ENCODE measurements at regions not wholly inside any gene's neighbourhood (a gene's known extent, or its start where the extent isn't known, plus 50 kb on each side); places are given as distances from the start of the nearest gene placed in this dataset.

DNA sequence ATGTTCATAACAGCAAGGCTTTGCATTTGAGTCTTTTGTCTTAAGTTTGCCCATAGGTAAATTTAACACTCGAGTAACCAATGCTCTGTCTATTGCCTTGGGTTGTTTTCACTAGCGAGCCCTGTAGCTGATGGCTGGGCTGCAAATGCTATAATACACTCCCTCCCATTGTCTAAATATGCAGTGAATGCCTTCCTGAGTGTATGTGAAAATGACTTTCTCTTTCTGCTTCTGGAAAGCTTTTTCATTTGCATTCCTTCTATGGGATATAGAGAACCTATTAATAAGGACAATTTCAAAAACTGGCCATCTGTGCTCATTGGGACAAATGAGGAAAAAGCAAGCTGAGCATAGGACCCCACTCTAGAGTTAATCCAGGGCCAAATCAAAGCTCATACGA, 156.5 kb upstream of the FBXL4 start:
- TF ChIP-seq SMC3 (IDR thresholded peaks at IDR 0.05; ENCODE audit: low read depth, low read length), result no peak
- TF ChIP-seq, protein P1, sequence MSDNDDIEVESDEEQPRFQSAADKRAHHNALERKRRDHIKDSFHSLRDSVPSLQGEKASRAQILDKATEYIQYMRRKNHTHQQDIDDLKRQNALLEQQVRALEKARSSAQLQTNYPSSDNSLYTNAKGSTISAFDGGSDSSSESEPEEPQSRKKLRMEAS (IDR thresholded peaks at IDR 0.05; ENCODE audit: low read depth), result no peak
- TF ChIP-seq, protein P2, sequence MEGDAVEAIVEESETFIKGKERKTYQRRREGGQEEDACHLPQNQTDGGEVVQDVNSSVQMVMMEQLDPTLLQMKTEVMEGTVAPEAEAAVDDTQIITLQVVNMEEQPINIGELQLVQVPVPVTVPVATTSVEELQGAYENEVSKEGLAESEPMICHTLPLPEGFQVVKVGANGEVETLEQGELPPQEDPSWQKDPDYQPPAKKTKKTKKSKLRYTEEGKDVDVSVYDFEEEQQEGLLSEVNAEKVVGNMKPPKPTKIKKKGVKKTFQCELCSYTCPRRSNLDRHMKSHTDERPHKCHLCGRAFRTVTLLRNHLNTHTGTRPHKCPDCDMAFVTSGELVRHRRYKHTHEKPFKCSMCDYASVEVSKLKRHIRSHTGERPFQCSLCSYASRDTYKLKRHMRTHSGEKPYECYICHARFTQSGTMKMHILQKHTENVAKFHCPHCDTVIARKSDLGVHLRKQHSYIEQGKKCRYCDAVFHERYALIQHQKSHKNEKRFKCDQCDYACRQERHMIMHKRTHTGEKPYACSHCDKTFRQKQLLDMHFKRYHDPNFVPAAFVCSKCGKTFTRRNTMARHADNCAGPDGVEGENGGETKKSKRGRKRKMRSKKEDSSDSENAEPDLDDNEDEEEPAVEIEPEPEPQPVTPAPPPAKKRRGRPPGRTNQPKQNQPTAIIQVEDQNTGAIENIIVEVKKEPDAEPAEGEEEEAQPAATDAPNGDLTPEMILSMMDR (IDR thresholded peaks at IDR 0.05), result no peak
- no peak for TF ChIP-seq RFX5 (IDR thresholded peaks at IDR 0.05; ENCODE audit: low read length)
